ENCODE measurements at regions not wholly inside any gene's neighbourhood (a gene's known extent, or its start where the extent isn't known, plus 50 kb on each side); places are given as distances from the start of the nearest gene placed in this dataset.

- peaks cover 3% of the 10 kb centered on the region for H3K36me3 ChIP-seq (ENCODE audit: insufficient read depth, insufficient read length, low read length)
- no peaks in the 10 kb centered on the region for H3K4me1 ChIP-seq (ENCODE audit: insufficient read depth, insufficient read length)
- H3K9me3 ChIP-seq (ENCODE audit: insufficient read depth, low read length) = peaks cover 20% of the 10 kb centered on the region
- DNase-seq (ENCODE audit: low read depth, low spot score) = no peak
- peaks cover 6% of the 10 kb centered on the region for H3K27me3 ChIP-seq (ENCODE audit: insufficient read depth, insufficient read length)
- H3K4me3 ChIP-seq (ENCODE audit: insufficient read length, low read depth) = no peak overlapping the region
- TF ChIP-seq YY1 (IDR thresholded peaks at IDR 0.05; ENCODE audit: insufficient read depth, insufficient read length) = no peak
- TF ChIP-seq SUZ12 (IDR thresholded peaks at IDR 0.05; ENCODE audit: extremely low read depth, insufficient read depth, insufficient read length) = no peak
- no peak for TF ChIP-seq ZNF274 (IDR thresholded peaks at IDR 0.05; ENCODE audit: low read depth, low read length)
- H3K9ac ChIP-seq (ENCODE audit: insufficient read length, low read depth) = no peak overlapping the region
These were observed 327.1 kb downstream of the SATB1 start for GRCh38 chr3:18097989-18098388.

DNA sequence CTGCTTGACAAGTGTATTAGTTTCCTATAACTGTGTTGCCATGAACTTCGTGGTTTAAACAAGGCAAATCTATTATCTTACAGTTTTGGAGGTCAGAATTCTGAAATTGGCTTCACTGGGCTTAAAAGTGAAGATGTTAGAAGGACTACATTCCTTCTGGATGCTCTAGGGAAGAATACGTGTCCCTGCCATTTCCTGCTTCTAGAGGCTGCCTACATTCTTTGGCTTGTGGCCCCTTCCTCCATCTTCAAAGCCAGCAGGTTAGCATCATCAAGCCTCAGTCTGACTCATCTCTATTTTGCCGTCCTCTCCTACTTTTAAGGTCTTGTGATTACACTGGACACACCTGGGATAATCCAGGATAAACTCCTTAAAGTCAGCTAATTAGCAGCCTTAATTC, 327.7 kb downstream of the SATB1 start:
- H3K36me3 ChIP-seq (ENCODE audit: insufficient read depth, insufficient read length, low read length) = peaks cover 3% of the 10 kb centered on the region
- TF ChIP-seq ZNF274 (IDR thresholded peaks at IDR 0.05; ENCODE audit: low read depth, low read length) (no peak), SUZ12 (IDR thresholded peaks at IDR 0.05; ENCODE audit: extremely low read depth, insufficient read depth, insufficient read length) (no peak), YY1 (IDR thresholded peaks at IDR 0.05; ENCODE audit: insufficient read depth, insufficient read length) (no peak)
- peaks cover 6% of the 10 kb centered on the region for H3K27me3 ChIP-seq (ENCODE audit: insufficient read depth, insufficient read length)
- DNase-seq (ENCODE audit: low read depth, low spot score) = no peak
- H3K9ac ChIP-seq (ENCODE audit: insufficient read length, low read depth) = no peak overlapping the region
- H3K4me3 ChIP-seq (ENCODE audit: insufficient read length, low read depth) = no peak overlapping the region
- H3K4me1 ChIP-seq (ENCODE audit: insufficient read depth, insufficient read length) = no peaks in the 10 kb centered on the region
- H3K9me3 ChIP-seq (ENCODE audit: insufficient read depth, low read length) = peaks cover 20% of the 10 kb centered on the region

- no peak overlapping the region for H3K9ac ChIP-seq (ENCODE audit: insufficient read length, low read depth)
- H3K27me3 ChIP-seq (ENCODE audit: insufficient read depth, insufficient read length) = peaks cover 5% of the 10 kb centered on the region
- no peak overlapping the region for H3K4me3 ChIP-seq (ENCODE audit: insufficient read length, low read depth)
- peaks cover 14% of the 10 kb centered on the region for H3K9me3 ChIP-seq (ENCODE audit: insufficient read depth, low read length)
- TF ChIP-seq YY1 (IDR thresholded peaks at IDR 0.05; ENCODE audit: insufficient read depth, insufficient read length) (no peak), ZNF274 (IDR thresholded peaks at IDR 0.05; ENCODE audit: low read depth, low read length) (no peak), SUZ12 (IDR thresholded peaks at IDR 0.05; ENCODE audit: extremely low read depth, insufficient read depth, insufficient read length) (no peak)
- peaks cover 3% of the 10 kb centered on the region for H3K36me3 ChIP-seq (ENCODE audit: insufficient read depth, insufficient read length, low read length)
- DNase-seq (ENCODE audit: low read depth, low spot score) = no peak
- no peaks in the 10 kb centered on the region for H3K4me1 ChIP-seq (ENCODE audit: insufficient read depth, insufficient read length)
These were observed 332.4 kb downstream of the SATB1 start for GRCh38 chr3:18092726-18093125.

- no peak overlapping the region for H3K9ac ChIP-seq (ENCODE audit: insufficient read length, low read depth)
- no peaks in the 10 kb centered on the region for H3K9me3 ChIP-seq (ENCODE audit: insufficient read depth, low read length)
- H3K4me3 ChIP-seq (ENCODE audit: insufficient read length, low read depth) = no peak overlapping the region
- H3K27me3 ChIP-seq (ENCODE audit: insufficient read depth, insufficient read length) = no peaks in the 10 kb centered on the region
- H3K36me3 ChIP-seq (ENCODE audit: insufficient read depth, insufficient read length, low read length) = no peaks in the 10 kb centered on the region
- H3K4me1 ChIP-seq (ENCODE audit: insufficient read depth, insufficient read length) = no peaks in the 10 kb centered on the region
- DNase-seq (ENCODE audit: low read depth, low spot score) = no peak
- TF ChIP-seq SUZ12 (IDR thresholded peaks at IDR 0.05; ENCODE audit: extremely low read depth, insufficient read depth, insufficient read length) (no peak), ZNF274 (IDR thresholded peaks at IDR 0.05; ENCODE audit: low read depth, low read length) (no peak), YY1 (IDR thresholded peaks at IDR 0.05; ENCODE audit: insufficient read depth, insufficient read length) (no peak)
These were observed 334.8 kb downstream of the SATB1 start for GRCh38 chr3:18090377-18090776.

GRCh38 chr3:18087988-18088387, 337.2 kb downstream of the SATB1 start:
- TF ChIP-seq YY1 (IDR thresholded peaks at IDR 0.05; ENCODE audit: insufficient read depth, insufficient read length) (no peak), SUZ12 (IDR thresholded peaks at IDR 0.05; ENCODE audit: extremely low read depth, insufficient read depth, insufficient read length) (no peak), ZNF274 (IDR thresholded peaks at IDR 0.05; ENCODE audit: low read depth, low read length) (no peak)
- DNase-seq (ENCODE audit: low read depth, low spot score) = no peak
- Histone ChIP-seq H3K4me3 (ENCODE audit: insufficient read length, low read depth) (no peak overlapping the region), H3K9ac (ENCODE audit: insufficient read length, low read depth) (no peak overlapping the region), H3K9me3 (ENCODE audit: insufficient read depth, low read length) (no peaks in the 10 kb centered on the region), H3K36me3 (ENCODE audit: insufficient read depth, insufficient read length, low read length) (peaks cover 3% of the 10 kb centered on the region), H3K4me1 (ENCODE audit: insufficient read depth, insufficient read length) (no peaks in the 10 kb centered on the region), H3K27me3 (ENCODE audit: insufficient read depth, insufficient read length) (no peaks in the 10 kb centered on the region)

DNA sequence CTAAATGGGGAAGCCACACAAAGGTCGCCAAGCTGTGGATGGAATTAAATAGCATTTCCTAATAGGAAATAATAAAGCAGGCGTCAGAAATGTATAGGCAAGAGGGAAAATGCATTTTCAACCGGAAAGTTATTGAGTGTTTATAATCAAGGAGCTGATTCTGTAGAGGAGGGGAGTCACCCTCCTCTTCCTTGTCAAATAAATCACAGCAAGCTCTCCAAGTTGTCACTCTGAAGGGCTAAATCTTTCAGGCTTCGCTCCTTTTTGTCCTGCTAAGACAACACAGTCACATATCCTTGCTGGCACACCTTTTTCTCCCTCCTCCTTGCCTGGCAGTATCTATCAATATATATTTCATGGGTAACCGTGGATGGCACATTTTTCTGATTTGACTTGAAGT, 338.4 kb downstream of the SATB1 start:
- Histone ChIP-seq H3K27me3 (ENCODE audit: insufficient read depth, insufficient read length) (no peaks in the 10 kb centered on the region), H3K4me1 (ENCODE audit: insufficient read depth, insufficient read length) (no peaks in the 10 kb centered on the region), H3K36me3 (ENCODE audit: insufficient read depth, insufficient read length, low read length) (peaks cover 3% of the 10 kb centered on the region), H3K9ac (ENCODE audit: insufficient read length, low read depth) (no peak overlapping the region), H3K4me3 (ENCODE audit: insufficient read length, low read depth) (no peak overlapping the region), H3K9me3 (ENCODE audit: insufficient read depth, low read length) (no peaks in the 10 kb centered on the region)
- TF ChIP-seq YY1 (IDR thresholded peaks at IDR 0.05; ENCODE audit: insufficient read depth, insufficient read length) (no peak), SUZ12 (IDR thresholded peaks at IDR 0.05; ENCODE audit: extremely low read depth, insufficient read depth, insufficient read length) (no peak), ZNF274 (IDR thresholded peaks at IDR 0.05; ENCODE audit: low read depth, low read length) (no peak)
- DNase-seq (ENCODE audit: low read depth, low spot score) = no peak

GRCh38 chr3:18086078-18086477, 339.1 kb downstream of the SATB1 start:
- Histone ChIP-seq H3K4me1 (ENCODE audit: insufficient read depth, insufficient read length) (no peaks in the 10 kb centered on the region), H3K9me3 (ENCODE audit: insufficient read depth, low read length) (no peaks in the 10 kb centered on the region)

More at GRCh38 chr3:18086078-18086477, 339.1 kb downstream of the SATB1 start:
- no peak for DNase-seq (ENCODE audit: low read depth, low spot score)
- no peak for TF ChIP-seq SUZ12 (IDR thresholded peaks at IDR 0.05; ENCODE audit: extremely low read depth, insufficient read depth, insufficient read length)
- TF ChIP-seq ZNF274 (IDR thresholded peaks at IDR 0.05; ENCODE audit: low read depth, low read length) = no peak
- no peak for TF ChIP-seq YY1 (IDR thresholded peaks at IDR 0.05; ENCODE audit: insufficient read depth, insufficient read length)
- peaks cover 3% of the 10 kb centered on the region for H3K36me3 ChIP-seq (ENCODE audit: insufficient read depth, insufficient read length, low read length)
- H3K9ac ChIP-seq (ENCODE audit: insufficient read length, low read depth) = no peak overlapping the region
- H3K4me3 ChIP-seq (ENCODE audit: insufficient read length, low read depth) = no peak overlapping the region
- H3K27me3 ChIP-seq (ENCODE audit: insufficient read depth, insufficient read length) = no peaks in the 10 kb centered on the region
